HG02885 (cell line): ENCODE measurements at regions not wholly inside any gene's neighbourhood (a gene's known extent, or its start where the extent isn't known, plus 50 kb on each side); places are given as distances from the start of the nearest gene placed in this dataset.

ENCODE experiments used
- ATAC-seq: cut with Tn5 transposase; IDR thresholded peaks from one replicate; pipeline ENCODE4 v1.9.1; 2021; ENCODE audit warnings: mild to moderate bottlenecking; ENCODE audit not compliant: unreplicated experiment, poor library complexity

- no peak for ATAC-seq
Observed at GRCh38 chr20:61044499-61044898, 207.6 kb upstream of the CDH4 start.

DNA sequence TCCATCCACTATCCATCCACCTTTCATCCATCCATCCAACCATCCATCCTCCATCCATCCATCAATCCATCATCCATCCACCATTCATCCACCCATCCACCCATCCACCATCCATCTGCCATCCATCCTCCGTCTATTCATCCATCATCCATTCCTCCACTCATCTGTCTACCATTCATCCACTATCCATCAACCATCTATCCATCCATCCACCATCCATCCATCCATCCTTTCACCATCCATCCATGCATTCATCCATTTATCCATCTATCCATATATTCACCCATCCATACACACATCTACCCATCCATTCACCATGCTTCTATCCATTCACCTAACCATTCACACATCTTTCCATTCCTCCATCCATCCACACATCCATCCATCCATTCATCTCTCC is 207.0 kb upstream of the CDH4 start:
- no peak for ATAC-seq

GRCh38 chr20:61045876-61046585 is 206.0 kb upstream of the CDH4 start:
- no peak for ATAC-seq

GRCh38 chr20:61046721-61047351 is 205.2 kb upstream of the CDH4 start:
- no peak for ATAC-seq

GRCh38 chr20:61047515-61047914 is 204.5 kb upstream of the CDH4 start:
- ATAC-seq: no peak

DNA sequence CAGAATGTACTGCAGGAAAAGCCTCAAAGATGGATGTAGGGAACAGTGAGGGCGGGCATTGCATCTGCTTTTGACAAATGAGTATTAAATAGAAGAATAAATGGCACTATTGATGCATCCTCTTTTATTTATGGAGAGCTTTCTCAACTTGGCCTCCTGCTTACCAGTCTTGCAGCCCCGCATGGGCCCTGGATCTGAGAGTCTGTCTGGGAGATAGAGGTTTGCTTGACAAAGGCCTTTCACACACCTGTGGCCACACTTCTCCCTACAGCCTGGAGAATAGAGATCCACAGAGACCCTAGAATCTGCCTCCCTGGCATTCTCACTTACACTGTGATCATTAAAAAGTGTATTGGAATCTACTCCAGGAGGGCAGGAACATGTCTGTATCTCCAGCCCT is 203.8 kb upstream of the CDH4 start:
- no peak for ATAC-seq

GRCh38 chr20:61049684-61050083 is 202.4 kb upstream of the CDH4 start:
- no peak for ATAC-seq

- no peak for ATAC-seq
Observed at GRCh38 chr20:61050336-61050890, 201.6 kb upstream of the CDH4 start.

- no peak for ATAC-seq
Observed at GRCh38 chr20:61052195-61052750, 199.8 kb upstream of the CDH4 start.

GRCh38 chr20:61052776-61053442 is 199.2 kb upstream of the CDH4 start:
- no peak for ATAC-seq

- ATAC-seq: no peak
Observed at GRCh38 chr20:61053487-61053886, 198.6 kb upstream of the CDH4 start.

DNA sequence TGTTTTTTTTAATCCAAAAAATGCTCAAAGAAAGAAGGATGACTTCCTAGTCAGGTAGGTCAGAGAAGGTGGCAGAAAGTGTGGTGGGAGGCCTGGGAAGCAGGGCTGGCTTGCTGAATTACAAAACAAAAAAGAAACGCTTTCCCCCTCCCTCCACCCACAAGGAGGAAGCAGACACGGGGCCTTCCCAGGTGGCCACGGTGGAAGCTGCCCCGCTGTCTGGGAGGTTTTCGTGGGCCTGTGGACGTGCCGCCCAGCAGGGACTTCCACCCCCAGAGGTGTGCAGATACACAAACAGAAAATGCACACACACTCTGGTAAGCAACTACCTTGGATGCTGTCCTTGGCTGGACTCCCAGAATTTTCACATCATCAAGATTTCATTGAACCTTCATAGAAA is 198.2 kb upstream of the CDH4 start:
- no peak for ATAC-seq

DNA sequence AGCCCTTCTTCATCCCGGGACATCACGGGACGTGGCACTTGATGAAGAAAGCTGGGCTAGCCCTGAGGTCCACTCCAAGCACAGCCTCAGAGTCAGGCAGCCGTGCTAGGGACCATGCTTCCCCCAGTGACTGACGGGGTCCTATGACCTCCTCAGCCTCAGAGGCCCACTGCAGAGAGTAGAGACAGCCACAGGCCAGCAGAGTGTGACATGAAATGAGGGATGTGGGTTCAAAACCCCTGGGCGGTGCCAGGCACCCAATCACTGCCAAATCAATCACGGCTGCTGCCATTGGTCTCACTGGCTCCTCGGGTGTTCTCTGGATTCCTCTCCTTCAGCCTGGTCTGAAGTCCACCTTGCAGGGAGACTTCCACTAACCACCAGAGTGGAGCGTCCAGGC is 197.7 kb upstream of the CDH4 start:
- ATAC-seq: no peak

- no peak for ATAC-seq
Observed at GRCh38 chr20:61055180-61056010, 196.7 kb upstream of the CDH4 start.

- no peak for ATAC-seq
Observed at GRCh38 chr20:61056116-61056515, 195.9 kb upstream of the CDH4 start.

- no peak for ATAC-seq
Observed at GRCh38 chr20:61056627-61057442, 195.2 kb upstream of the CDH4 start.

DNA sequence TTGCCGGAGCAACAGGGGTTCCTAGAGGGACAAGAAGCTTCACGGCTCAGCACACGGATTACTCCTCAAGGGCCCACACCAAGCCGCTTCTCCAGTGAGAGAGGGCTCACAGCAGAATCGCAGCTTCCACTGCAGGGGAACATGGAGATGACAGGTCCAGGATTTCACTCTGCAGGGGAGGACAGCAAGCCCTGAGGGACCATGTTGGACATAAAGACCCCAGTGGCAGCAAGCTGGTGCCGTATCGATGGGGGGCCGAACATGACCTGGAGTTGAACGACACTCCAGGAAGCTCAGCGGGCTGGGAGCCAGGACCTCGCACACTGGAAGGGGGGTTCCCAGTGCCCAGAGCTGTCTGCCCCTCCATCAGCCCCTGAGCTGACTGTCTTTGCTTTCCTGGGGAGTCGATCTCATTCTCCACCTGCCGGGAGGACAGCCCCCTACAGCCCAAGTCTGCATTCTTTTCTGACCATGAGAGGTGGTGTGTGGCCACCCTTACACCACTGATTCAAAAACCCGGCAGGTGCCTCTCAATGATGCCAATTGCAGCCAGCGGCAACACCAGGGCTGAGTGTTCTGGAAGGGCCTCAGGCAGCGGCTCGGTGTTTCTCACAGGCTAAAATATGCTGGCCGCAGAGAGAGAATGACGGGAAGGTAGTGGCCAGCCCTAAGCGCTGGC is 194.5 kb upstream of the CDH4 start:
- ATAC-seq: no peak

DNA sequence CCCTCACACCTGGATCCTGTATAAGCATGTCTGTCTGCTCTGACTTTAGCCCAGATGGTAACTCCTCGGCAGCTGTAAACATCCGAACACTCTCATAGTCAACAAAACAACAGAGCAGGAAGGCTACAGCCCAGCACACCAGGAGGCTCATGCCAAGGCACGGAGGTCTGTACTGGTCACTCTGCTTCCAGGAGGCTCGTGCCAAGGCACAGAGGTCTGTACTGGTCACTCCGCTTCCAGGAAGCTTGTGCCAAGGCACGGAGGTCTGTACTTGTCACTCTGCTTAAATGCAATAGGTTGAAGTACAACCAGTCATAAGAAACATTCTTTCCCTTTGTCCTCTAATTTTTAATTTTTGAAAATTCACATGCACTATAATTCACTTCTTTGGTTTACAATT is 190.1 kb upstream of the CDH4 start:
- no peak for ATAC-seq

DNA sequence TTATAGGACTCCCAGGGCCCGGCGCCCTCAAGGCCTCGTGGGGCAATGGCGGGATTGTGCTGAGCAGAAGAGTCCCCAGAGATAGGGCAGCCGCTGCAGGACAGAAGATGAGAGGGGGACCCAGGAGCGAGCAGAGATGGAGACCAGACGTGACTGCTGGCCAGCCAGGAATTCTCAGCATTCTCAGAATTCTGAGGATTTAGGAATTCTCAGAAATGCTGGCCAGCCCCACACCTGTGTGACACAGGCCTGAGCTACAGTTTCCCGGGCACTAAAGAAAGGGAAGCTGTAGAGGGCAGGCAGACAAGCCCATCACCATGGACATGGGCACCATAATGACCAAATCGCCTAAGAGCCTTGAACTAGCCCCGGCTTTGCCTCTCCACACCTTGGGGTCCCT is 186.2 kb upstream of the CDH4 start:
- ATAC-seq: no peak
